Progenitor cell of endocrine pancreas (in vitro differentiated cells): ENCODE measurements at regions not wholly inside any gene's neighbourhood (a gene's known extent, or its start where the extent isn't known, plus 50 kb on each side); places are given as distances from the start of the nearest gene placed in this dataset.

Source experiments
- DNase-seq: peaks from one replicate; pipeline ENCODE4 v3.0.0; 2021; ENCODE audit warnings: low spot score; ENCODE audit not compliant: unreplicated experiment
- H3K27ac Mint-ChIP-seq: 2 replicates; pipeline ENCODE4 v1.8.0; 2021; ENCODE audit warnings: mild to moderate bottlenecking, moderate library complexity, mixed read lengths
- H3K27me3 Mint-ChIP-seq: 2 replicates; pipeline ENCODE4 v1.8.0; 2021; ENCODE audit warnings: mixed read lengths
- H3K36me3 Mint-ChIP-seq: 2 replicates; pipeline ENCODE4 v1.8.0; 2022; ENCODE audit warnings: mixed read lengths; ENCODE audit not compliant: insufficient read depth
- H3K4me1 Mint-ChIP-seq: 2 replicates; pipeline ENCODE4 v1.8.0; 2021; ENCODE audit warnings: low read depth, mixed read lengths
- H3K4me3 Mint-ChIP-seq: 2 replicates; pipeline ENCODE4 v1.8.0; 2021; ENCODE audit warnings: low read depth, mild to moderate bottlenecking, moderate library complexity, mixed read lengths
- H3K9me3 Mint-ChIP-seq: 2 replicates; pipeline ENCODE4 v1.8.0; 2021; ENCODE audit warnings: low read depth, mixed read lengths
- CTCF ChIP-seq: fragments of 200-600 bp; sonication (generic); IDR thresholded peaks from one replicate; pipeline ENCODE4 v1.5.0; 2021; ENCODE audit warnings: antibody characterized with exemption, mild to moderate bottlenecking; ENCODE audit not compliant: unreplicated experiment

- no peak for TF ChIP-seq CTCF
- peak overlapping the region; percentile 79 for H3K27ac Mint-ChIP-seq
- no peaks in the 10 kb centered on the region for H3K27me3 Mint-ChIP-seq
- peaks cover 3% of the 10 kb centered on the region for H3K9me3 Mint-ChIP-seq
- DNase-seq: no peak
- H3K4me3 Mint-ChIP-seq: peak overlapping the region; percentile 17
- no peaks in the 10 kb centered on the region for H3K36me3 Mint-ChIP-seq
- peaks cover 38% of the 10 kb centered on the region for H3K4me1 Mint-ChIP-seq
These were observed 93.1 kb upstream of the HIF1A start for GRCh38 chr14:61602003-61602732.

- Mint-ChIP-seq H3K4me1 (peaks cover 38% of the 10 kb centered on the region), H3K27ac (peak overlapping the region; percentile 79), H3K9me3 (peaks cover 3% of the 10 kb centered on the region), H3K36me3 (no peaks in the 10 kb centered on the region), H3K27me3 (no peaks in the 10 kb centered on the region), H3K4me3 (peak overlapping the region; percentile 17)
- DNase-seq: no peak
- TF ChIP-seq CTCF: no peak
These were observed 92.6 kb upstream of the HIF1A start for GRCh38 chr14:61602733-61603077.

- Mint-ChIP-seq H3K4me3 (no peak overlapping the region), H3K36me3 (no peaks in the 10 kb centered on the region), H3K27ac (no peak overlapping the region), H3K27me3 (no peaks in the 10 kb centered on the region), H3K9me3 (no peaks in the 10 kb centered on the region), H3K4me1 (peaks cover 43% of the 10 kb centered on the region)
- no peak for TF ChIP-seq CTCF
- no peak for DNase-seq
These were observed 91.6 kb upstream of the HIF1A start for GRCh38 chr14:61603736-61604135.

- no peak overlapping the region for H3K27ac Mint-ChIP-seq
- no peaks in the 10 kb centered on the region for H3K27me3 Mint-ChIP-seq
- peaks cover 47% of the 10 kb centered on the region for H3K4me1 Mint-ChIP-seq
- no peaks in the 10 kb centered on the region for H3K36me3 Mint-ChIP-seq
- TF ChIP-seq CTCF: peak; percentile 11
- no peaks in the 10 kb centered on the region for H3K9me3 Mint-ChIP-seq
- no peak overlapping the region for H3K4me3 Mint-ChIP-seq
- DNase-seq: no peak
These were observed 87.6 kb upstream of the HIF1A start for GRCh38 chr14:61607570-61608244.

GRCh38 chr14:61608245-61609165 lies 86.8 kb upstream of the HIF1A start:
- TF ChIP-seq CTCF: no peak
- no peaks in the 10 kb centered on the region for H3K9me3 Mint-ChIP-seq
- H3K27me3 Mint-ChIP-seq: no peaks in the 10 kb centered on the region
- no peaks in the 10 kb centered on the region for H3K36me3 Mint-ChIP-seq
- H3K27ac Mint-ChIP-seq: peak overlapping the region; percentile 21
- H3K4me3 Mint-ChIP-seq: no peak overlapping the region
- H3K4me1 Mint-ChIP-seq: peaks cover 43% of the 10 kb centered on the region
- DNase-seq: no peak
